Right lobe of liver (tissue), 4 donors: ENCODE measurements at regions not wholly inside any gene's neighbourhood (a gene's known extent, or its start where the extent isn't known, plus 50 kb on each side); places are given as distances from the start of the nearest gene placed in this dataset.

Experiments used
- POLR2A ChIP-seq: fragments of 450-650 bp; IDR thresholded peaks from one replicate; pipeline ENCODE4 v1.6.1; 2017; ENCODE audit warnings: antibody characterized with exemption, mild to moderate bottlenecking
- TF ChIP-seq, protein P1 (sequence below), 4 donors: fragments of 200-600 bp in 3 of 4; fragments of 450-650 bp in 1 of 4; IDR thresholded peaks; one replicate each; pipeline versions ENCODE4 v1.5.1 to v1.8.0; 2016 to 2022; ENCODE audit warnings: antibody characterized with exemption in 4 of 4, mild to moderate bottlenecking in 2 of 4
- donor health status: DM: no; HTN: no; CAD: no.
- donor health status: DM: no; HTN: no; CAD: no.
- donor health status: DM: no; HTN: yes; CAD: no.

DNA sequence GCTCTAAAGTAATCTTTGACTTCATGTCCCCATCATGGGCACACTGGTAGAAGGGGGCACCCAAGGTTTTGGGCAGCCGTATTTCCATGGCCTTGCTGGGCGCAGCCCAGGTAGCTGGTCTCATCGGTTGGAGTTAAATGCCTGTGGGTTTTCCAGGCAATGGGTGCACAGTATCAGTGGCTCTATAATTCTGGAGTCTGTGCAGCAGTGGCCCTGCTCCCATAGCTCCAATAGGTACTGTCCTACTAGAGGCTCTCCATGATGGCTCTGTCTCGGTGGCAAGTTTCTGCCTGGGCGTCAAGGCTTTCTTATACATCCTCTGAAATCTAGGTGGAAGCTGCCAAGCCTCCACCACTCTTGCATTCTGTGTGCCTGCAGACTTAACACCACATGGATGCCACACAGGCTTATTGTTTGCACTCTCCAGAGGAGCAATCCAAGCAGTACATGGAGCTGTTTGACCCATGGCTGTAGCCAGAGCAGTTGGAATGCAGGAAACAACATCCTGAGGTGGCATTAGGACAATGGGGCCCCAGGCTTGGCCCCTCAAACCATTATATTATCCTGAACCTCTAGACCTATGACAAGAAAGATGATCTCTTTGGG, 60.5 kb upstream of the UGT8 start:
- TF ChIP-seq, protein P1, sequence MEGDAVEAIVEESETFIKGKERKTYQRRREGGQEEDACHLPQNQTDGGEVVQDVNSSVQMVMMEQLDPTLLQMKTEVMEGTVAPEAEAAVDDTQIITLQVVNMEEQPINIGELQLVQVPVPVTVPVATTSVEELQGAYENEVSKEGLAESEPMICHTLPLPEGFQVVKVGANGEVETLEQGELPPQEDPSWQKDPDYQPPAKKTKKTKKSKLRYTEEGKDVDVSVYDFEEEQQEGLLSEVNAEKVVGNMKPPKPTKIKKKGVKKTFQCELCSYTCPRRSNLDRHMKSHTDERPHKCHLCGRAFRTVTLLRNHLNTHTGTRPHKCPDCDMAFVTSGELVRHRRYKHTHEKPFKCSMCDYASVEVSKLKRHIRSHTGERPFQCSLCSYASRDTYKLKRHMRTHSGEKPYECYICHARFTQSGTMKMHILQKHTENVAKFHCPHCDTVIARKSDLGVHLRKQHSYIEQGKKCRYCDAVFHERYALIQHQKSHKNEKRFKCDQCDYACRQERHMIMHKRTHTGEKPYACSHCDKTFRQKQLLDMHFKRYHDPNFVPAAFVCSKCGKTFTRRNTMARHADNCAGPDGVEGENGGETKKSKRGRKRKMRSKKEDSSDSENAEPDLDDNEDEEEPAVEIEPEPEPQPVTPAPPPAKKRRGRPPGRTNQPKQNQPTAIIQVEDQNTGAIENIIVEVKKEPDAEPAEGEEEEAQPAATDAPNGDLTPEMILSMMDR (IDR thresholded peaks at IDR 0.05) = no peak
- no peak for TF ChIP-seq POLR2A
